ENCODE measurements at regions not wholly inside any gene's neighbourhood (a gene's known extent, or its start where the extent isn't known, plus 50 kb on each side); places are given as distances from the start of the nearest gene placed in this dataset.

GRCh38 chr20:51085769-51086168, 62.9 kb upstream of the KCNG1 start:
- TF ChIP-seq, protein P1, sequence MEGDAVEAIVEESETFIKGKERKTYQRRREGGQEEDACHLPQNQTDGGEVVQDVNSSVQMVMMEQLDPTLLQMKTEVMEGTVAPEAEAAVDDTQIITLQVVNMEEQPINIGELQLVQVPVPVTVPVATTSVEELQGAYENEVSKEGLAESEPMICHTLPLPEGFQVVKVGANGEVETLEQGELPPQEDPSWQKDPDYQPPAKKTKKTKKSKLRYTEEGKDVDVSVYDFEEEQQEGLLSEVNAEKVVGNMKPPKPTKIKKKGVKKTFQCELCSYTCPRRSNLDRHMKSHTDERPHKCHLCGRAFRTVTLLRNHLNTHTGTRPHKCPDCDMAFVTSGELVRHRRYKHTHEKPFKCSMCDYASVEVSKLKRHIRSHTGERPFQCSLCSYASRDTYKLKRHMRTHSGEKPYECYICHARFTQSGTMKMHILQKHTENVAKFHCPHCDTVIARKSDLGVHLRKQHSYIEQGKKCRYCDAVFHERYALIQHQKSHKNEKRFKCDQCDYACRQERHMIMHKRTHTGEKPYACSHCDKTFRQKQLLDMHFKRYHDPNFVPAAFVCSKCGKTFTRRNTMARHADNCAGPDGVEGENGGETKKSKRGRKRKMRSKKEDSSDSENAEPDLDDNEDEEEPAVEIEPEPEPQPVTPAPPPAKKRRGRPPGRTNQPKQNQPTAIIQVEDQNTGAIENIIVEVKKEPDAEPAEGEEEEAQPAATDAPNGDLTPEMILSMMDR (IDR thresholded peaks at IDR 0.05) = no peak
- TF ChIP-seq POLR2A (IDR thresholded peaks at IDR 0.05) = no peak
